T-cell (primary cell): ENCODE measurements at regions not wholly inside any gene's neighbourhood (a gene's known extent, or its start where the extent isn't known, plus 50 kb on each side); places are given as distances from the start of the nearest gene placed in this dataset.

ENCODE experiments used
- ATAC-seq, 4 experiments: fragments of 200-7000 bp in 3 of 4; fragments of 150-1000 bp in 1 of 4; cut with Tn5 transposase; replicated peaks in 1 of 4; 1 replicate in 3 of 4; 2 replicates in 1 of 4; pipeline ENCODE4 v1.10.0; 2021; ENCODE audit warnings: moderate library complexity in 3 of 4, mild to moderate bottlenecking in 2 of 4, moderate number of reproducible peaks in 1 of 4
- CTCF ChIA-PET, 2 donors: fragments of 300-600 bp; sonication (Branson Sonifier 250); formaldehyde crosslinking; loops; one replicate each; lab custom pipeline; 2022; ENCODE audit warnings: antibody characterized with exemption in 2 of 2; lab: Charles Lee
- POLR2A ChIA-PET, 2 donors: fragments of 300-600 bp; sonication (Branson Sonifier 250); formaldehyde crosslinking; loops; one replicate each; lab custom pipeline; 2022; ENCODE audit warnings: antibody characterized with exemption in 2 of 2; lab: Charles Lee
- DNase-seq, 35 experiments: peaks; one replicate each; pipeline versions ENCODE4 v3.0.0 to v3.0.0-alpha.2; 2013 to 2023
- H3K27ac ChIP-seq: one replicate; pipeline ENCODE4 v1.5.1; 2013; ENCODE audit warnings: low read length
- H3K27me3 ChIP-seq, 2 experiments: replicated peaks in 1 of 2; 1 replicate in 1 of 2; 2 replicates in 1 of 2; pipeline versions ENCODE4 v1.6.1 to v1.7.0; 2013; ENCODE audit warnings: low read length in 1 of 2, mixed read lengths in 1 of 2; ENCODE audit not compliant: control insufficient read depth in 2 of 2, insufficient read depth in 2 of 2; ENCODE audit errors: extremely low read depth in 1 of 2
- H3K36me3 ChIP-seq, 2 donors: 1 replicate in 1 of 2; 2 replicates in 1 of 2; pipeline versions ENCODE4 v1.6.1 to v1.7.0; 2013; ENCODE audit warnings: low read length in 1 of 2; ENCODE audit not compliant: control insufficient read depth in 2 of 2, insufficient read depth in 1 of 2; ENCODE audit errors: extremely low read depth in 1 of 2
- H3K4me1 ChIP-seq, 2 experiments: 1 replicate in 1 of 2; 2 replicates in 1 of 2; pipeline versions ENCODE4 v1.6.1 to v1.7.0; 2013; ENCODE audit warnings: low read length in 2 of 2, mixed read lengths in 1 of 2; ENCODE audit not compliant: insufficient read depth in 2 of 2, control insufficient read depth in 1 of 2; ENCODE audit errors: extremely low read depth in 1 of 2
- H3K4me3 ChIP-seq, 2 donors: 1 replicate in 1 of 2; 2 replicates in 1 of 2; pipeline versions ENCODE4 v1.5.1 to v1.7.0; 2013; ENCODE audit warnings: mild to moderate bottlenecking in 2 of 2, low read length in 1 of 2, moderate library complexity in 1 of 2; ENCODE audit not compliant: control insufficient read depth in 1 of 2; ENCODE audit errors: extremely low read depth in 1 of 2
- H3K9me3 ChIP-seq: 2 replicates; pipeline ENCODE4 v1.7.0; 2013
- H3K27ac Mint-ChIP-seq, 2 donors: one replicate each; pipeline ENCODE4 v1.8.0; 2020 to 2021; ENCODE audit warnings: mild to moderate bottlenecking in 2 of 2, mixed read lengths in 2 of 2
- H3K27me3 Mint-ChIP-seq, 2 donors: one replicate each; pipeline ENCODE4 v1.8.0; 2021 to 2022; ENCODE audit warnings: mixed read lengths in 2 of 2
- H3K36me3 Mint-ChIP-seq: one replicate; pipeline ENCODE4 v1.8.0; 2021; ENCODE audit warnings: mixed read lengths
- H3K4me1 Mint-ChIP-seq, 3 donors: one replicate each; pipeline ENCODE4 v1.8.0; 2020 to 2022; ENCODE audit warnings: mixed read lengths in 3 of 3, mild to moderate bottlenecking in 1 of 3
- H3K4me3 Mint-ChIP-seq, 3 donors: one replicate each; pipeline ENCODE4 v1.8.0; 2020 to 2022; ENCODE audit warnings: mild to moderate bottlenecking in 3 of 3, mixed read lengths in 3 of 3, moderate library complexity in 3 of 3
- H3K9me3 Mint-ChIP-seq, 3 donors: one replicate each; pipeline ENCODE4 v1.8.0; 2020 to 2022; ENCODE audit warnings: mixed read lengths in 3 of 3
- WGBS: methylation state at CpG from one replicate; pipeline ENCODE4 v1.1.5; 2013; ENCODE audit warnings: missing lambda C conversion rate; ENCODE audit not compliant: insufficient coverage; 5-methylcytosine and 5-hydroxymethylcytosine counted together

DNA sequence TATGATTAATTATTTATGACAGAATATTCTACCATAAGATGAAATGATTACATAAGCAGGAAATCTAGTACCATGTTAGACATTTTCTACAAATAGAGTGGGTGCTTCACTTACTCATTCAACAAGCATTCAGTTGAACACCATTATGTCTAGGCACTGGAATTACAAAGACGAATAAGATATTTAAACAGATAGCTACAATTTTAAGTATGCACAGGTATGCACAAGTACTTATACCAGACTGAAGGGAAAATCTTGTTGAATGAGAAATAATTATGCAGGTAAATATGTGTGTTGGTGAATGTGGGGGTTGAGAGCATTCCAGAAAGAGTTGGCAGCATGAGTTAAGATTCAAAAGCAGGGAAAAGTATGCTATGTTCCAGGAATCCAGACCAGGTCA, 107.3 kb upstream of the CNKSR2 start:
- DNase-seq (no peak), ATAC-seq (no peak)
- no CpG with 5 or more reads among the region's 1 CpG for WGBS
- no peaks in the 10 kb centered on the region for H3K4me1 ChIP-seq
- Mint-ChIP-seq H3K9me3 (peaks cover 0 to 12% (median 10%) of the 10 kb centered on the region in 3 donors), H3K4me3 (no peak overlapping the region), H3K27ac (no peak overlapping the region), H3K36me3 (no peaks in the 10 kb centered on the region), H3K4me1 (no peaks in the 10 kb centered on the region), H3K27me3 (peaks cover 0 to 8% of the 10 kb centered on the region in 2 donors)
- H3K27me3 ChIP-seq: no peaks in the 10 kb centered on the region
- ChIA-PET CTCF (no interaction called here), POLR2A (no interaction called here)
- no peaks in the 10 kb centered on the region for H3K9me3 ChIP-seq
- H3K4me3 ChIP-seq: no peak overlapping the region
- H3K27ac ChIP-seq: no peak overlapping the region
- no peaks in the 10 kb centered on the region for H3K36me3 ChIP-seq

GRCh38 chrX:21276736-21277433, 97.3 kb upstream of the CNKSR2 start:
- Histone ChIP-seq H3K4me1 (no peaks in the 10 kb centered on the region), H3K36me3 (no peaks in the 10 kb centered on the region), H3K27me3 (peaks cover 0 to 2% of the 10 kb centered on the region in 2 experiments), H3K9me3 (no peaks in the 10 kb centered on the region), H3K4me3 (no peak overlapping the region), H3K27ac (no peak overlapping the region)
- Mint-ChIP-seq H3K4me1 (no peaks in the 10 kb centered on the region), H3K36me3 (no peaks in the 10 kb centered on the region), H3K4me3 (no peak overlapping the region), H3K27ac (no peak overlapping the region), H3K9me3 (peaks cover 0 to 5% (median 3%) of the 10 kb centered on the region in 3 donors), H3K27me3 (no peaks in the 10 kb centered on the region)
- POLR2A ChIA-PET: no interaction called here
- CTCF ChIA-PET: no interaction called here
- 96% methylated on average over 4 of the region's 8 CpGs for WGBS
- no peak for DNase-seq
- no peak for ATAC-seq

DNA sequence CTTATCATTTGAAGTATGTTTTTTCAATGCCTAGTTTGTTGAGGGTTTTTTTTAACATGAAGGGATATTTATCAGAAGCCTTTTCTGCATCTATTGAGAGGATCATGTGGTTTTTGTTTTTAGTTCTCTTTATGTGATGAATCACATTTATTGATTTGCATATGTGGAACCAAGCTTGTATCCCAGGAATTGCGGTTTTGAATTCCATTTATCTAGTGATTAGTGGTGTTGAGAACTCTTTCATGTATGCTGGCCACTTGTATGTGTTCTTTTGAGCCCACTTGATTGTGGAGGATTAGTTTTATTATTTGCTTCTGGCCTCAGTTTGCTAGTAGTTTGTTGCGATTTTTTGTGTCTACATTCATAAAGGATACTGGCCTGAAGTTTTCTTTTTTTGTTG, 85.0 kb upstream of the CNKSR2 start:
- no CpG with 5 or more reads among the region's 2 CpGs for WGBS
- Histone ChIP-seq H3K27me3 (peaks cover 0 to 3% of the 10 kb centered on the region in 2 experiments), H3K36me3 (no peaks in the 10 kb centered on the region), H3K4me3 (no peak overlapping the region), H3K9me3 (no peaks in the 10 kb centered on the region), H3K27ac (no peak overlapping the region), H3K4me1 (no peaks in the 10 kb centered on the region)
- H3K9me3 Mint-ChIP-seq: no peaks in the 10 kb centered on the region
- ATAC-seq (no peak), DNase-seq (no peak)
- no peak overlapping the region for H3K4me3 Mint-ChIP-seq
- H3K36me3 Mint-ChIP-seq: no peaks in the 10 kb centered on the region
- ChIA-PET CTCF (no interaction called here), POLR2A (no interaction called here)
- peaks cover 0 to 5% of the 10 kb centered on the region in 2 donors for H3K27me3 Mint-ChIP-seq
- H3K4me1 Mint-ChIP-seq: no peaks in the 10 kb centered on the region
- H3K27ac Mint-ChIP-seq: no peak overlapping the region

GRCh38 chrX:21295246-21295820, 78.9 kb upstream of the CNKSR2 start:
- ATAC-seq (no peak), DNase-seq (no peak)
- H3K36me3 ChIP-seq: no peaks in the 10 kb centered on the region
- no peak overlapping the region for H3K4me3 ChIP-seq
- Mint-ChIP-seq H3K27me3 (peaks cover 0 to 18% of the 10 kb centered on the region in 2 donors), H3K36me3 (no peaks in the 10 kb centered on the region), H3K9me3 (no peaks in the 10 kb centered on the region), H3K4me1 (no peaks in the 10 kb centered on the region), H3K4me3 (no peak overlapping the region), H3K27ac (no peak overlapping the region)
- H3K27ac ChIP-seq: no peak overlapping the region
- POLR2A ChIA-PET: no interaction called here
- H3K27me3 ChIP-seq: peaks cover 0 to 3% of the 10 kb centered on the region in 2 experiments
- H3K4me1 ChIP-seq: no peaks in the 10 kb centered on the region
- no CpG with 5 or more reads among the region's 12 CpGs for WGBS
- CTCF ChIA-PET: no interaction called here
- no peaks in the 10 kb centered on the region for H3K9me3 ChIP-seq

DNA sequence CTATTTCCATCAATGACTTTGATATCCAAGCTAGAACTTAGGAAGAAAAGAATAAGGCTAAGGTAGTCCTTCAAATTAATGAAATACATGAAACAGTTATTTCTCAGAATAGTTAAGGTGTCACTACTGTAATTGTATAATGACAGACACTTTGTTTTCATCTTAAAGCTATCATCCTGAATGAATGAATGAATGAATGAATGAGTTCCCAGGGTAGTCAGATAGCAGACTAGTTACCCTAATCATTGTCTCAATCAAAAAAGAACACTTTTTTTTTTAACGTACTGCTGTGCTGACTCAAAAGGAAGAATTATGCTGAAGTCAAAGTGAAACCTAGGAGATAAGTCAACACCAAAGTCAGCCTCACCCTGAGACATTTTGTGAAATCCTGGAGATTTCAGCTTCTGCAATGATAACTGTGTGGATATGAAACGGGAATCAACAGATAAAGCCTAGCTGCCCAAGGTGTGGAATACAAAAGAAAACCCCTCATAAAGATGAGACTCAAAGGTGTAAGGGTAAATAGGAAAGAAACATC, 68.3 kb upstream of the CNKSR2 start:
- Mint-ChIP-seq H3K36me3 (no peaks in the 10 kb centered on the region), H3K27ac (no peak overlapping the region), H3K27me3 (no peaks in the 10 kb centered on the region), H3K4me1 (peaks cover 0 to 4% (median 4%) of the 10 kb centered on the region in 3 donors), H3K9me3 (no peaks in the 10 kb centered on the region), H3K4me3 (no peak overlapping the region)
- Histone ChIP-seq H3K9me3 (no peaks in the 10 kb centered on the region), H3K36me3 (no peaks in the 10 kb centered on the region), H3K4me3 (no peak overlapping the region), H3K27me3 (no peaks in the 10 kb centered on the region), H3K4me1 (no peaks in the 10 kb centered on the region), H3K27ac (no peak overlapping the region)
- no CpG with 5 or more reads among the region's 2 CpGs for WGBS
- ChIA-PET CTCF (no interaction called here), POLR2A (no interaction called here)
- DNase-seq: no peak
- no peak for ATAC-seq

GRCh38 chrX:21319323-21319722, 54.9 kb upstream of the CNKSR2 start:
- Mint-ChIP-seq H3K36me3 (no peaks in the 10 kb centered on the region), H3K27ac (no peak overlapping the region), H3K4me3 (no peak overlapping the region), H3K27me3 (peaks cover 0 to 3% of the 10 kb centered on the region in 2 donors), H3K9me3 (peaks cover 5 to 7% (median 6%) of the 10 kb centered on the region in 3 donors), H3K4me1 (no peaks in the 10 kb centered on the region)
- no peaks in the 10 kb centered on the region for H3K27me3 ChIP-seq
- no CpG with 5 or more reads among the region's 3 CpGs for WGBS
- CTCF ChIA-PET: no interaction called here
- H3K27ac ChIP-seq: no peak overlapping the region
- no peaks in the 10 kb centered on the region for H3K36me3 ChIP-seq
- POLR2A ChIA-PET: no interaction called here
- no peaks in the 10 kb centered on the region for H3K9me3 ChIP-seq
- no peak for ATAC-seq
- H3K4me1 ChIP-seq: no peaks in the 10 kb centered on the region
- no peak for DNase-seq
- no peak overlapping the region for H3K4me3 ChIP-seq
